ENCODE measurements at regions not wholly inside any gene's neighbourhood (a gene's known extent, or its start where the extent isn't known, plus 50 kb on each side); places are given as distances from the start of the nearest gene placed in this dataset.

DNA sequence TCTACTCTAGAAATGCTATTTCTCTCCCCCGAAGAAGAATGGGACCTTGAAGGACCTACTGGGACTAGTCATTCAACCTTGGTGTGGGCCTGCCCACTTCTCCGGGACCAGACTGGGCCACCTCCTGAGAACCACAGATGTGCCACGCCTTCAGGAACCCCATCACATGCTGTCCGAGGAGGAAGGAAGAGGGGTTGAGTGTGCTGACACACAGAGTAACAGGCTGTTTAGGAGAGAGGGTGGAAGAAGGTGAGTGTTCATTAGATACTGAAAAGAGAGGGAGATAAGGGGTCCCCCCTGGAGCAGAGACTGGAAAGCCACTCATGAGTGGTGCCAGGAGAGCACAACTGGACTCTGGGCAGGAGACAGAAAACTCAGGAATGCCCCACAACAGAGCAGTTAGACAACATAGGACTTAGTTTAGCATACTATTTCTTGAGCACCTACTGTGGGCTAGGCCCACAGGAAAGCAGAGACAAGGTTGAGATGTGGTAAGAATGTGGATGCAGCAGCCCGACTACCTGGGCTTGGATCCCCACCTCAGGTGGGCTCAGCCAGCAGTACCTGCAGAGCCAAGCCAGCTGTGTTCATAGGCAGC is 286.4 kb upstream of the NCKAP5 start:
- ChIA-PET CTCF (interaction anchor here (2.9 kb wide), 1 partner anchor 11 kb away, joined by 22 read pairs; no protein-coding TSS in a partner anchor), POLR2A (no interaction called here)
- no peak for DNase-seq (ENCODE audit: extremely low spot score)
- TF ChIP-seq, protein P1, sequence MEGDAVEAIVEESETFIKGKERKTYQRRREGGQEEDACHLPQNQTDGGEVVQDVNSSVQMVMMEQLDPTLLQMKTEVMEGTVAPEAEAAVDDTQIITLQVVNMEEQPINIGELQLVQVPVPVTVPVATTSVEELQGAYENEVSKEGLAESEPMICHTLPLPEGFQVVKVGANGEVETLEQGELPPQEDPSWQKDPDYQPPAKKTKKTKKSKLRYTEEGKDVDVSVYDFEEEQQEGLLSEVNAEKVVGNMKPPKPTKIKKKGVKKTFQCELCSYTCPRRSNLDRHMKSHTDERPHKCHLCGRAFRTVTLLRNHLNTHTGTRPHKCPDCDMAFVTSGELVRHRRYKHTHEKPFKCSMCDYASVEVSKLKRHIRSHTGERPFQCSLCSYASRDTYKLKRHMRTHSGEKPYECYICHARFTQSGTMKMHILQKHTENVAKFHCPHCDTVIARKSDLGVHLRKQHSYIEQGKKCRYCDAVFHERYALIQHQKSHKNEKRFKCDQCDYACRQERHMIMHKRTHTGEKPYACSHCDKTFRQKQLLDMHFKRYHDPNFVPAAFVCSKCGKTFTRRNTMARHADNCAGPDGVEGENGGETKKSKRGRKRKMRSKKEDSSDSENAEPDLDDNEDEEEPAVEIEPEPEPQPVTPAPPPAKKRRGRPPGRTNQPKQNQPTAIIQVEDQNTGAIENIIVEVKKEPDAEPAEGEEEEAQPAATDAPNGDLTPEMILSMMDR (IDR thresholded peaks at IDR 0.05; ENCODE audit: control extremely low read depth, extremely low read depth, low read depth, missing control alignments), result no peak

DNA sequence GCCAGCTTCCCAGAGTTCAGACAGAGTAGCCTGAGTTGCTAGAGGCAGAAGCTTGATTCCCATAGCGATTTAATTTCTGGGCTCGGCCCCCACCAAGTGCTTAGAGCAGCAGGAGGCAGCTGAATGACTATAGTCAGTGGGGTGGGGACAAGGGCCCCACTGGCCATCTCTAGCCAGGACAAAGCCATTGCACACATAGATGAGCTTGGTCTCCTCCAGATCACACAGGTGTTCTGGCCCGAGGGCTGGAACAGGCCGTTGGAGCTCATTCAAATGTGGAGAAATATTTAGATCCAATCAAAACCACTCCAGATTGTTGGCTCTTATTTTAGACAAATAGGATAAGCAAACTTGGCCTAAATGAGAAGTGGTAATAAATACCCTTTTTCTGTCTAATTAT is 287.3 kb upstream of the NCKAP5 start:
- POLR2A ChIA-PET, result no interaction called here
- TF ChIP-seq, protein P1 (IDR thresholded peaks at IDR 0.05; ENCODE audit: control extremely low read depth, extremely low read depth, low read depth, missing control alignments), result no peak
- no peak for DNase-seq (ENCODE audit: extremely low spot score)
- CTCF ChIA-PET, result interaction anchor here (2.9 kb wide), 1 partner anchor 12 kb away, joined by 22 read pairs; no protein-coding TSS in a partner anchor

DNA sequence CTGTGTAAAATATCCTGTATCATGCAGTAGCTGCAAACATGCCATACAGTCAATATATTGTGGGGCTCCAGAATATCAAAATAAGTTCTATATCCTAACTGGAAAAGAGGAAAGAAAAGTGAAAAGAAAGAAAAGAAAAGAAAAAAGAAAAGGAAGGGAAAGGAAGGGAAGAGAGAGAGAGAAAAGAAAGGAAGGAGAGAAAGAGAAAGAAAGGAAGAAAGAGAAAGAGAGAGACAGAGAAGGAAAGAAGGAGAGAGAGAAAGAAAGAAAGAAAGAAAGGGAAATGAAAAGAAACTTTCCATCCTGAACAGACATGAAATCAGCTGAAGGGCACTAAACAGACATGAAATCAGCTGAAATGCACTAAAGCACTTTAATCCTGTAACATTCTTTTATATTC is 288.4 kb upstream of the NCKAP5 start:
- DNase-seq (ENCODE audit: extremely low spot score), result no peak
- POLR2A ChIA-PET, result no interaction called here
- TF ChIP-seq, protein P1 (IDR thresholded peaks at IDR 0.05; ENCODE audit: control extremely low read depth, extremely low read depth, low read depth, missing control alignments), result no peak
- CTCF ChIA-PET, result no interaction called here

DNA sequence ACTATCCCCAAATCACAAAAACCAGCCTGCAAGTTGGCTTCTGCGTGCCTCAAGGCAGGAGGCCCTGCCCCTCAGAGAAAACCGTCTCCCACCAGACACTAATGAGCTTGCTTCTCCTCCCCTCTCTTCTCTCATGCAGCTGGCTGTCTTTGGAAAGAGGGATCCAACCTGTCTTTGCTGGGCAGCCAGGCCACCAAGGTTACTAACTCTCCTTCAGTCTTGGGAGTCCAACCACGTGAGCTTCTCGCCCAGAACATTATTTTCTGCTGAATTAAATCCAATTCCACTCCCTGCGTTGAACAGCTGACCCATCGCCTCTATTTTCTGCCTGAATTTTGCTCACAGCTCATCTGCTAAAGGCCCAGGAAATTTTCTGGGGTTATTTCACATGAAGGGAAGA is 291.3 kb upstream of the NCKAP5 start:
- ChIA-PET CTCF (interaction anchor here (1.3 to 4.7 kb wide), 2 partner anchors 8 to 15 kb away, joined by 3 to 28 read pairs; no protein-coding TSS in a partner anchor), POLR2A (no interaction called here)
- DNase-seq (ENCODE audit: extremely low spot score), result no peak
- TF ChIP-seq, protein P1 (IDR thresholded peaks at IDR 0.05; ENCODE audit: control extremely low read depth, extremely low read depth, low read depth, missing control alignments), result no peak

DNA sequence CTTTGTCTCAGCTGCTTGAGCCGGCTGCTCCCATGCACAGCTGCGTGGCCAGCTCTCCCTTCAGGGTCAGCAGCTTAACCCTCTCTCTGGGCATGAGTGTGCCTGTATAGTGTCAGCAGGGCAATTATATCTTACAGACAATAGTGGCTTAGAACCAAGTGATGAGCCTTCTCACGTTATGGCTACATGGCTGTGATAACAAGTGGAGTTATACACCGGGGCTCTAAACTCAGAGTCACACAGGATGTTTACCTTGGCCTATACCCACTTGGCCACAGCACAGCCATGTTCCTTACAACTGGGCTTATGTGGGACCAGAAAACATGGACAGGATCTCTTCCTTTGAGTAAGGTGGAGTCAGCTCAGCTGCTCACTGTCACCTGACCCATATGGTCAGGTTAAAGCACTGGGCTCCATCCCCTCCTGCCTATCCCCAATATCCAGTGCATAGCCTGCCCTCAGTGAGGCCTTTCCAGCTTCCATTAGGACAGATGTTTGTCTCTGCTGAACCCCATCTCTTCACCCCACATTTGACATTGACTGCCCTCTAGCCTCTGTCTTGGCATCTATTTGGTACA is 294.2 kb upstream of the NCKAP5 start:
- TF ChIP-seq, protein P1 (IDR thresholded peaks at IDR 0.05; ENCODE audit: control extremely low read depth, extremely low read depth, low read depth, missing control alignments), result no peak
- ChIA-PET POLR2A (no interaction called here), CTCF (interaction anchor here (1.5 to 1.7 kb wide), 3 partner anchors 9 to 18 kb away, joined by 3 to 7 read pairs (median 5); no protein-coding TSS in a partner anchor)
- no peak for DNase-seq (ENCODE audit: extremely low spot score)

DNA sequence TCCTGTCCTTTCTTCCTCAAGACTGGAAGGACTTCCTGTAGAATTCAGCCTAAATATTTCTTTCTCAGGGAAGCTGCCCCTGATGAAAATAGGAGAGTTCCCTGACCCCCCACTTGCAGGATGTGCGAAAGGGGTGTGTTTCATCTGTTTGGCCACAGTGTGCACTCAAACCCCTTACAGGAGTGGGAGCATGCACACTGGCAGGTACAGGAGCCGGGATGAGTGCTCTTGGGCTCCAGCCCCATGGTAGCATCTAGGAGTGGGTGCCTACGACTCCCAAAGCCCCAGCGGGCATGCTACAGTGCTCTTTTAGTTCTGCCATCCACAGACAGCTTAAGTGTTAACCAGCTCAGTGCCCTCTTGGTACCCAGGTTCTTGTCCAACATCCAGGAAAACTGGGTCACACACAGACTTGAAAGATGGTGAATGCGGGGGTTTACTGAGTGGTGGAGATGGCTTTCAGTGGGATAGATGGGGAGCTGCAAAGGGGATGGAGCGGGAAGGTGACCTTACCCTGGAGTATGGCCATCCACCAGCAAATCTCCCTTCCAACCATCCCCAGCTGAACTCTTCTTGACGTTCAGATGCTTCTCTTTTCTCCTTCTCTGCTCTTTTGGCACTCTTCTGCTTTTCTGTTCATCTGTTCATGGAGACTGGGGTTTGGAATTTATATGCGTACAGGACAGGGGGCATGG is 295.0 kb upstream of the NCKAP5 start:
- POLR2A ChIA-PET, result no interaction called here
- CTCF ChIA-PET, result interaction anchor here (0.8 to 1.5 kb wide), 3 partner anchors 13 to 24 kb away, joined by 4 to 7 read pairs (median 4); no protein-coding TSS in a partner anchor

More for the DNA sequence above, 295.0 kb upstream of the NCKAP5 start:
- no peak for DNase-seq (ENCODE audit: extremely low spot score)
- TF ChIP-seq, protein P1 (IDR thresholded peaks at IDR 0.05; ENCODE audit: control extremely low read depth, extremely low read depth, low read depth, missing control alignments), result no peak

Measured in GM10248 (cell line).